Fibroblast of skin of left biceps (primary cell): ENCODE measurements at regions not wholly inside any gene's neighbourhood (a gene's known extent, or its start where the extent isn't known, plus 50 kb on each side); places are given as distances from the start of the nearest gene placed in this dataset.
A peak's percentile ranks its signal among the peaks of the same experiment; 100 is the strongest.
"Not testable (repeated sequence)": the region's sequence is repeated elsewhere in the genome, so short reads cannot be mapped to it uniquely, and the experiment has no call there.

ENCODE experiments used
- DNase-seq, 2 experiments: peaks; one replicate each; pipeline ENCODE4 v3.0.0-alpha.2; 2013; ENCODE audit warnings: low read depth in 2 of 2

- DNase-seq, result no peak
Observed at GRCh38 chr16:73413830-73414190, 365.9 kb upstream of the ZFHX3 start.

GRCh38 chr16:73413091-73413829 lies 365.3 kb upstream of the ZFHX3 start:
- DNase-seq, result no peak

GRCh38 chr16:73412416-73412815 lies 364.5 kb upstream of the ZFHX3 start:
- no peak for DNase-seq

- no peak for DNase-seq
Observed at GRCh38 chr16:73408716-73409115, 360.8 kb upstream of the ZFHX3 start.

- DNase-seq, result no peak
Observed at GRCh38 chr16:73408311-73408710, 360.4 kb upstream of the ZFHX3 start.

GRCh38 chr16:73405851-73406250 lies 357.9 kb upstream of the ZFHX3 start:
- DNase-seq, result peak in 1 of 2 experiments; percentile 4

GRCh38 chr16:73404001-73404400 lies 356.1 kb upstream of the ZFHX3 start:
- DNase-seq, result no peak

- DNase-seq, result no peak
Observed at GRCh38 chr16:73403291-73403690, 355.4 kb upstream of the ZFHX3 start.

GRCh38 chr16:73400951-73401350 lies 353.0 kb upstream of the ZFHX3 start:
- DNase-seq, result no peak

GRCh38 chr16:73399997-73400396 lies 352.1 kb upstream of the ZFHX3 start:
- no peak for DNase-seq

- no peak for DNase-seq
Observed at GRCh38 chr16:73399486-73399885, 351.6 kb upstream of the ZFHX3 start.

GRCh38 chr16:73398604-73399003 lies 350.7 kb upstream of the ZFHX3 start:
- not testable (repeated sequence) for DNase-seq

GRCh38 chr16:73396556-73396955 lies 348.6 kb upstream of the ZFHX3 start:
- no peak for DNase-seq

GRCh38 chr16:73390936-73391335 lies 343.0 kb upstream of the ZFHX3 start:
- DNase-seq, result no peak

- no peak for DNase-seq
Observed at GRCh38 chr16:73390491-73390890, 342.6 kb upstream of the ZFHX3 start.

- no peak for DNase-seq
Observed at GRCh38 chr16:73389085-73389484, 341.2 kb upstream of the ZFHX3 start.

- DNase-seq, result no peak
Observed at GRCh38 chr16:73387979-73388378, 340.1 kb upstream of the ZFHX3 start.

- DNase-seq, result no peak
Observed at GRCh38 chr16:73385696-73386095, 337.8 kb upstream of the ZFHX3 start.

- DNase-seq, result no peak
Observed at GRCh38 chr16:73384506-73385089, 336.7 kb upstream of the ZFHX3 start.

GRCh38 chr16:73383988-73384365 lies 336.0 kb upstream of the ZFHX3 start:
- no peak for DNase-seq

- no peak for DNase-seq
Observed at GRCh38 chr16:73383195-73383987, 335.5 kb upstream of the ZFHX3 start.

GRCh38 chr16:73378471-73378870 lies 330.5 kb upstream of the ZFHX3 start:
- DNase-seq, result no peak
